ENCODE measurements at regions not wholly inside any gene's neighbourhood (a gene's known extent, or its start where the extent isn't known, plus 50 kb on each side); places are given as distances from the start of the nearest gene placed in this dataset.

- intact Hi-C loops (cut with DNase I; ENCODE audit: low total_unique reads) = no loop called here
- Histone ChIP-seq H3K27ac (no peak overlapping the region), H3K9me3 (no peaks in the 10 kb centered on the region), H3K27me3 (no peaks in the 10 kb centered on the region), H3K4me1 (peaks cover 0 to 11% (median 0%) of the 10 kb centered on the region in 4 donors), H3K36me3 (no peaks in the 10 kb centered on the region), H3K4me3 (no peak overlapping the region)
- DNase-seq = no peak
- TF ChIP-seq CTCF (IDR thresholded peaks at IDR 0.05) = no peak
Measured at GRCh38 chr7:132053871-132054270, 497.4 kb upstream of the PODXL start.

- H3K4me3 ChIP-seq = no peak overlapping the region
- no peak for TF ChIP-seq CTCF (IDR thresholded peaks at IDR 0.05)
- H3K27ac ChIP-seq = peak overlapping the region in 1 of 2 donors; percentile 4
- H3K27me3 ChIP-seq = no peaks in the 10 kb centered on the region
- DNase-seq = no peak
- no peaks in the 10 kb centered on the region for H3K36me3 ChIP-seq
- no peaks in the 10 kb centered on the region for H3K9me3 ChIP-seq
- intact Hi-C loops (cut with DNase I; ENCODE audit: low total_unique reads) = no loop called here
- H3K4me1 ChIP-seq = peaks cover 0 to 11% (median 0%) of the 10 kb centered on the region in 4 donors
Measured at GRCh38 chr7:132051311-132051710, 494.9 kb upstream of the PODXL start.

GRCh38 chr7:132049462-132050304 lies 493.3 kb upstream of the PODXL start:
- no peak overlapping the region for H3K4me3 ChIP-seq
- intact Hi-C loops (cut with DNase I; ENCODE audit: low total_unique reads) = no loop called here

GRCh38 chr7:132045481-132045980 lies 489.1 kb upstream of the PODXL start:
- Histone ChIP-seq H3K4me1 (no peaks in the 10 kb centered on the region), H3K27ac (no peak overlapping the region), H3K27me3 (no peaks in the 10 kb centered on the region), H3K9me3 (no peaks in the 10 kb centered on the region), H3K4me3 (no peak overlapping the region), H3K36me3 (no peaks in the 10 kb centered on the region)
- DNase-seq = no peak
- intact Hi-C loops (cut with DNase I; ENCODE audit: low total_unique reads) = no loop called here
- no peak for TF ChIP-seq CTCF (IDR thresholded peaks at IDR 0.05)

More at GRCh38 chr7:132049462-132050304, 493.3 kb upstream of the PODXL start:
- TF ChIP-seq CTCF (IDR thresholded peaks at IDR 0.05) = peak; percentile 13 to 24
- Histone ChIP-seq H3K27ac (no peak overlapping the region), H3K27me3 (no peaks in the 10 kb centered on the region), H3K9me3 (no peaks in the 10 kb centered on the region), H3K36me3 (no peaks in the 10 kb centered on the region), H3K4me1 (peaks cover 0 to 4% (median 0%) of the 10 kb centered on the region in 4 donors)
- no peak for DNase-seq

- intact Hi-C loops (cut with DNase I; ENCODE audit: low total_unique reads) = no loop called here
Measured at GRCh38 chr7:132045002-132045401, 488.6 kb upstream of the PODXL start.

More at GRCh38 chr7:132045002-132045401, 488.6 kb upstream of the PODXL start:
- H3K9me3 ChIP-seq = no peaks in the 10 kb centered on the region
- no peaks in the 10 kb centered on the region for H3K36me3 ChIP-seq
- H3K27ac ChIP-seq = no peak overlapping the region
- no peaks in the 10 kb centered on the region for H3K27me3 ChIP-seq
- no peak for TF ChIP-seq CTCF (IDR thresholded peaks at IDR 0.05)
- H3K4me1 ChIP-seq = no peaks in the 10 kb centered on the region
- H3K4me3 ChIP-seq = no peak overlapping the region
- no peak for DNase-seq
